Vagina (tissue), 2 donors: ENCODE measurements at regions not wholly inside any gene's neighbourhood (a gene's known extent, or its start where the extent isn't known, plus 50 kb on each side); places are given as distances from the start of the nearest gene placed in this dataset.

ENCODE experiments used
- DNase-seq, 2 donors: peaks; one replicate each; pipeline ENCODE4 v3.0.0-alpha.2; 2017; ENCODE audit errors: extremely low spot score in 2 of 2
- H3K27ac ChIP-seq: fragments of 200-600 bp; sonication (generic); one replicate; pipeline ENCODE4 v1.5.1; 2019
- H3K27me3 ChIP-seq: fragments of 200-600 bp; sonication (generic); one replicate; pipeline ENCODE4 v1.5.1; 2019
- H3K36me3 ChIP-seq, 2 donors: fragments of 200-600 bp; sonication (generic); one replicate each; pipeline ENCODE4 v1.5.1; 2017 to 2019
- H3K4me1 ChIP-seq: fragments of 200-600 bp; sonication (generic); one replicate; pipeline ENCODE4 v1.5.1; 2019
- H3K4me3 ChIP-seq, 2 donors: fragments of 200-600 bp; sonication (generic); 1 replicate in 1 of 2; 2 replicates in 1 of 2; pipeline ENCODE4 v1.5.1; 2016 to 2019
- H3K9me3 ChIP-seq: fragments of 200-600 bp; sonication (generic); one replicate; pipeline ENCODE4 v1.5.1; 2019
- POLR2A ChIP-seq, 2 donors: fragments of 450-650 bp; IDR thresholded peaks; one replicate each; pipeline ENCODE4 v1.6.1; 2017; ENCODE audit warnings: antibody characterized with exemption in 2 of 2, mild to moderate bottlenecking in 2 of 2, moderate library complexity in 2 of 2
- POLR2AphosphoS5 ChIP-seq, 2 donors: sonication (generic); formaldehyde crosslinking; IDR thresholded peaks; one replicate each; pipeline ENCODE4 v1.9.0; 2017; ENCODE audit warnings: antibody characterized with exemption in 2 of 2, mild to moderate bottlenecking in 2 of 2, low read depth in 1 of 2; ENCODE audit not compliant: insufficient read depth in 1 of 2
- intact Hi-C: fragments of 100-400 bp; cut with DNase I; formaldehyde crosslinking; loops from one replicate; pipeline ENCODE4 v1.15.1; 2023
- TF ChIP-seq, protein P1 (sequence below), 3 experiments: fragments of 450-650 bp in 2 of 3; fragments of 200-600 bp in 1 of 3; sonication (generic) in 1 of 3; IDR thresholded peaks; one replicate each; pipeline ENCODE4 v1.5.1; 2017 to 2019; ENCODE audit warnings: antibody characterized with exemption in 3 of 3, mild to moderate bottlenecking in 2 of 3, moderate library complexity in 2 of 3

DNA sequence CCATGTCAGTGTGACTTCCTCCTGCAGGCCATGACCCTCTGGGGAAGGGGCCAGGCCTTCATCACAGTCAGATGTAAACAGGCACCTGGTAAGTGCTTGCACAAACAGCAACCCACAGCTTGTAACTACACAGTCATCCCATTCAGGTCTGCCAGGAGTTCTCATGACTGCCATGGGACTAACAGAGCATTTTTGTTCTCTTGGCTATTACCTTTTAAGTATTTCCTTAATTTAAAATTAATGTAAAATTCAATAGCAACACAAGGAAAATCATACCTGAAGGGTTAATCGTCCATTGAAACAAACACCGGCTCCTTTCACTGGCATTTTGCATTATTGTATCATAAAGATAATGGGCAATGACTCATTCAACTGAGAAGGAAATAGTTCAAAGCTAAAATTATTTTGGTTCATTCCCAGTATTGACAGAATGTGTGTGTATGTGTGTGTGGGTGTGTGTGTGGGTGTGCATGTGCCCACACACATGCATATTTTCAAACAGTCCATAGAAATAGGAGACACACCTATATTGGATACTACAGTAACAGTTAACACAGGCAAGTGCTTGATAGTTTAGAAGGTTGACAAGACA is 307.9 kb downstream of the WDR11 start:
- Histone ChIP-seq H3K27me3 (no peaks in the 10 kb centered on the region), H3K36me3 (no peaks in the 10 kb centered on the region), H3K4me1 (no peaks in the 10 kb centered on the region), H3K9me3 (no peaks in the 10 kb centered on the region), H3K27ac (no peak overlapping the region), H3K4me3 (no peak overlapping the region)
- TF ChIP-seq, protein P1, sequence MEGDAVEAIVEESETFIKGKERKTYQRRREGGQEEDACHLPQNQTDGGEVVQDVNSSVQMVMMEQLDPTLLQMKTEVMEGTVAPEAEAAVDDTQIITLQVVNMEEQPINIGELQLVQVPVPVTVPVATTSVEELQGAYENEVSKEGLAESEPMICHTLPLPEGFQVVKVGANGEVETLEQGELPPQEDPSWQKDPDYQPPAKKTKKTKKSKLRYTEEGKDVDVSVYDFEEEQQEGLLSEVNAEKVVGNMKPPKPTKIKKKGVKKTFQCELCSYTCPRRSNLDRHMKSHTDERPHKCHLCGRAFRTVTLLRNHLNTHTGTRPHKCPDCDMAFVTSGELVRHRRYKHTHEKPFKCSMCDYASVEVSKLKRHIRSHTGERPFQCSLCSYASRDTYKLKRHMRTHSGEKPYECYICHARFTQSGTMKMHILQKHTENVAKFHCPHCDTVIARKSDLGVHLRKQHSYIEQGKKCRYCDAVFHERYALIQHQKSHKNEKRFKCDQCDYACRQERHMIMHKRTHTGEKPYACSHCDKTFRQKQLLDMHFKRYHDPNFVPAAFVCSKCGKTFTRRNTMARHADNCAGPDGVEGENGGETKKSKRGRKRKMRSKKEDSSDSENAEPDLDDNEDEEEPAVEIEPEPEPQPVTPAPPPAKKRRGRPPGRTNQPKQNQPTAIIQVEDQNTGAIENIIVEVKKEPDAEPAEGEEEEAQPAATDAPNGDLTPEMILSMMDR (IDR thresholded peaks at IDR 0.05), result no peak
- TF ChIP-seq POLR2A (IDR thresholded peaks at IDR 0.05) (no peak), POLR2AphosphoS5 (IDR thresholded peaks at IDR 0.05; ENCODE audit: insufficient read depth in 1 of 2, low read depth in 1 of 2) (no peak)
- no peak for DNase-seq
- intact Hi-C loops, result no loop called here

DNA sequence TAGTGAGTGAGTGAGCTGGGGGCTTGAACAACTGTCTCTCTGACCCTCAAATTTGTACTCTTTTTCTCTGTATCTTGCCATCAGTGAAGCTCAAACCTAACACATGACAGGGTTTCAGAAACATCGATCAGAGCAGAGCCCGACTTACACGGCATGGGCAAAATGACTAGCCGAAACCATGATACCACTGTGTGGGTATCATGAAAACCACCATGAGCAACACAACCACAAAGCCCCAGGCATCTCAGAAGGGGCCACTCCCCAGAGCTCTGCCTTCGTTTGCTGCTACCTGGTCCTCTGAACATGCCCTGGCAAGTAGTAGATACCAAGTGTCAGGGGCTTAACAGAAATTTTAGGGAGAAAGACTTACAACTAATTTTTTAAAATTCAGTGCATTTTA is 308.5 kb downstream of the WDR11 start:
- intact Hi-C loops, result no loop called here
- H3K9me3 ChIP-seq, result no peaks in the 10 kb centered on the region
- no peaks in the 10 kb centered on the region for H3K4me1 ChIP-seq
- H3K36me3 ChIP-seq, result no peaks in the 10 kb centered on the region
- TF ChIP-seq, protein P1 (IDR thresholded peaks at IDR 0.05), result no peak
- TF ChIP-seq POLR2AphosphoS5 (IDR thresholded peaks at IDR 0.05; ENCODE audit: insufficient read depth in 1 of 2, low read depth in 1 of 2) (no peak), POLR2A (IDR thresholded peaks at IDR 0.05) (no peak)
- H3K4me3 ChIP-seq, result no peak overlapping the region
- no peaks in the 10 kb centered on the region for H3K27me3 ChIP-seq
- no peak for DNase-seq
- no peak overlapping the region for H3K27ac ChIP-seq

DNA sequence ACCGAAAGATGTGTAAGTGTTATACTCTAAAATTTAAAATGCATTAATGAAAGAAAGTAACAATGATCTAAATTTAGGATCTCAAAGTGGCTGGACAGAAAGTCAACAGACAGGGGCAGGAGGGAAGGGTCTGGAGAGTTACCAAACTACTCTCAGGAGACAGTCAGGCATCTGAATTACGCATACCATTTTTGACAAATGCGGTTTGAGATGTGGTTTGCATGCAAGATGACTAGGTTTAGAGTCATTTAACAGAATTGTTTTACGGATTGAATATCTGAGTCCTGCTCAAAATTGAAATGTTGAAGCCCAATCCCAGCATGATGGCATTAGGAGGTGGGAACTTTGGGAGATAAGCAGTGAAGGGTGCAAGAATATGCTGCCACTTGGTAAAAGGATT is 314.1 kb downstream of the WDR11 start:
- intact Hi-C loops, result no loop called here

DNA sequence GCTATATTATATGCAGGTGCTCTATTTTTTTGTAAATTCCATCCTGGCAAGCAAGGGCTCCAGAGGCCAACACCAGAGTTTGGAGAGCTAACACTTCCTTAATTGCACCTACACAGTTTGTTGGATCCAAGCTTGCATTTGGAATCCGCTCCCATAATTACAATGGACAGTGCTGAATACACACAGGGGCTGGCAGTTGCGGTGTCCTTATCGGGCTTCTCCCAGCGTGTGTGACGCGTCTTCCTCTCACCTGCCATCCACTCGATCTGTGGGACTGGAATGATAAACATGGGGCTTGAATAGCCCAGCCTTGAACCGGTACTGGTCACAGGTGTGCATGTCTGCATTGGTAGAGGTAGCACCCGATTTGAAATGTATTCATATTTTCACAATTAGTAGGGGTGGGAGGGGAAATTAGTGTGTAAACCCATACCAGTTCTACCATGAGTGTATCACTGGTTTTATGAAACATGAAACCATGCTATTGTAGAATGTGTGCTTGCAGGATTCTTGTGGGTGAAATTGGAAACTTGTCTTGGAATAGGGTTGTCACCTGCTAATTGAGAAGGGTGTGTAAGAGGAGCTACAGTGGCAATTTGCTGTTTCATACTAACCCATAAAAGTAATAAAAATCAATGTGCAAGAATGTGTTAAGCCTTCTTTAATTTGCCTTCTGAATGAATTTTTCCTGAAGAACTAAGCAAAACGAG is 316.5 kb downstream of the WDR11 start:
- Histone ChIP-seq H3K27ac (no peak overlapping the region), H3K27me3 (no peaks in the 10 kb centered on the region), H3K36me3 (no peaks in the 10 kb centered on the region), H3K4me1 (no peaks in the 10 kb centered on the region), H3K4me3 (no peak overlapping the region), H3K9me3 (no peaks in the 10 kb centered on the region)
- TF ChIP-seq, protein P1 (IDR thresholded peaks at IDR 0.05), result no peak
- no peak for TF ChIP-seq POLR2A (IDR thresholded peaks at IDR 0.05)
- no peak for TF ChIP-seq POLR2AphosphoS5 (IDR thresholded peaks at IDR 0.05; ENCODE audit: insufficient read depth in 1 of 2, low read depth in 1 of 2)
- no peak for DNase-seq
- intact Hi-C loops, result no loop called here

More for the DNA sequence above, 314.1 kb downstream of the WDR11 start:
- DNase-seq, result no peak
- H3K4me1 ChIP-seq, result no peaks in the 10 kb centered on the region
- H3K9me3 ChIP-seq, result no peaks in the 10 kb centered on the region
- no peaks in the 10 kb centered on the region for H3K36me3 ChIP-seq
- TF ChIP-seq POLR2A (IDR thresholded peaks at IDR 0.05), result no peak
- no peak overlapping the region for H3K4me3 ChIP-seq
- no peak overlapping the region for H3K27ac ChIP-seq
- no peaks in the 10 kb centered on the region for H3K27me3 ChIP-seq

DNA sequence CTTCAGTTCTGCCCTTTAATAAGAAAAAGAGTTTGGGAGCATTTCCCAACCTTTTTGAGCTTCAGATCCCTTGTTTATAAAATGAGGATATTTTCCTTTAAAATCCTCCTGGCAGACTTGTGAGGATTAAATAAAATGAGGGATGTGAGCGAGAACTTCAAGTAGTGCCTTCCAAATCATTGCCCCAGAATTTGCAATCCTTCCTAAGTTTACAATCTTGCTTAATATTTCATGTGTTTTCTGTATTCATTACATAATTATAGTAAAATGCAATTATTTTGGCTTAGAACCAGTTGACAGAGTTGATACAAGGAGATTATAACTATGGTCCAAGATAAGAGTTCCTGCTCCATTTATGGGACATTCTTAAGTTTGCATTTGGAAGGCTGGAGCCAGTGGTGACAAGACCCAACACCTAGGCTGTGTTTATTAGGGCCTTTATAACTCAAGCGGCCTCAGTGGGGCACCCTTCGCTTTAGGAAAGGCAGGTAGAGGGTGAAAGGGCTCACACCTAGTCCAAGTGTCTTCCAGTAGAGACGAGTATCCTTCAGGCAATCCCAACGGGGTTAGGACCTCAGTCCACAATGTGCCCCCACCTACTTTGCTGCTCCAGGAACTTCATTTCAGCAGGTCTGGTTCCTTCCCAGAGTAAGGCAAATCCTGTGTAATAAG is 317.5 kb downstream of the WDR11 start:
- DNase-seq, result no peak
- Histone ChIP-seq H3K27ac (no peak overlapping the region), H3K4me1 (no peaks in the 10 kb centered on the region), H3K4me3 (no peak overlapping the region), H3K9me3 (no peaks in the 10 kb centered on the region), H3K27me3 (no peaks in the 10 kb centered on the region), H3K36me3 (no peaks in the 10 kb centered on the region)
- TF ChIP-seq POLR2AphosphoS5 (IDR thresholded peaks at IDR 0.05; ENCODE audit: insufficient read depth in 1 of 2, low read depth in 1 of 2) (no peak), POLR2A (IDR thresholded peaks at IDR 0.05) (no peak)
- TF ChIP-seq, protein P1 (IDR thresholded peaks at IDR 0.05), result no peak
- intact Hi-C loops, result no loop called here
